Hindlimb muscle (tissue), 1 donor: ENCODE measurements at regions not wholly inside any gene's neighbourhood (a gene's known extent, or its start where the extent isn't known, plus 50 kb on each side); places are given as distances from the start of the nearest gene placed in this dataset.
A peak's percentile ranks its signal among the peaks of the same experiment; 100 is the strongest.
"Not testable (repeated sequence)": the region's sequence is repeated elsewhere in the genome, so short reads cannot be mapped to it uniquely, and the experiment has no call there.

Source experiments
- DNase-seq: peaks from one replicate; pipeline ENCODE4 v3.0.0-alpha.2; 2013

DNA sequence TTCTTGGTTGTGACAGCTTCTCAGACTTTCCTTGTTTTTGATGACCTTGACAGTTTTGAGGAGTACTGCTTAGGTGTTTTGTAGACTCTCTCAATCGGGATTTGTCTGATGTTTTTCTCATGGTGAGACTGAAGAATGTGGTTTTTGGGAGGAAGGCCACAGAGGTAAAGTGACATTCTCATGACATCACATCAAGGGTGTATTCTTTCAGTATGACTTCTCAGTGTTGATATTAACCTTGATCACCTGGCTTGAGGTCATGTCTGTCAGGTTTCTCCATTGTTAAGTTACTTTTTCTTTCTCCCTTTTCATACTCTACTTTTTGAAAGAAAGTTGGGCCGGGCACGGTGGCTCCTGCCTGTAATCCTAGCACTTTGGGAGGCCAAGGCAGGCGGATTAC, 269.9 kb downstream of the ZNF37A start:
- DNase-seq, result not testable (repeated sequence)

DNA sequence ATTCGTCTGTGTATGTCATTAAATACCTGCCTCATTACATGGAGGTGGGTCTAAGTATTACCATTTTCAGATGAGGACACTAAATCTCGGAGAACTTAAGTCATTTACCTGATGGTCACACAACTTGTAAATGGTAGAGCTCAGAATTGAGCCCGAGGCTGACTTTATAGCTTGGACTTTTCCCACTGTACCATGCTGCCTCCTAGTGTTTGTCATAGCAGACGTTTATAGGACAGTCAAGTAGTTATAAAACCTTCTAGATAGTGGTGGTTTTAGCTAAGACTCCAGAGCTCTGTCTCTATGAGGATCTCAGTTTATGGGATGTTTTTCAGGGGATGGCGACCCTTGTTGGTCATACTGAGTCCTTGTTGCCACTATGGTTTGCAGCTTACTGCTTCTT, 271.8 kb downstream of the ZNF37A start:
- DNase-seq, result peak; percentile 11

DNA sequence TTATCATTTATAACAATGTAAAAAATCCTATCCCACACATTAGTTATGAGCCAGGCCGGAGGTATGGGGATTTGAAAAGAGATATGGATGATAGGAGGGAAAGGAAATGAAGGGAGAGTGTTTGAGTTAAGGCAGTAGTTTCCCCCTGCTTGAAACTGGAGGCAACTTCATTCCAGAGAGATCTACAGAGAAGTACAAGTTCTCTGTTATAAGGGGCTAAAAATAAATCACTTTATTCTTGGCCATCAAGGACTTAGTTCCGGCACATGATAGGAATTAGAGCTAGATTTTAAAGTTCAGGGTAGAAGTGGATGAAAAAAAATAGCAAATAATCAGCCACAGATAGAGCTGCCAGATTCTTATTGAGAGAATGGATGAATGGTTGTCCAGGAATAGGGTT, 289.7 kb downstream of the ZNF37A start:
- DNase-seq, result not testable (repeated sequence)

DNA sequence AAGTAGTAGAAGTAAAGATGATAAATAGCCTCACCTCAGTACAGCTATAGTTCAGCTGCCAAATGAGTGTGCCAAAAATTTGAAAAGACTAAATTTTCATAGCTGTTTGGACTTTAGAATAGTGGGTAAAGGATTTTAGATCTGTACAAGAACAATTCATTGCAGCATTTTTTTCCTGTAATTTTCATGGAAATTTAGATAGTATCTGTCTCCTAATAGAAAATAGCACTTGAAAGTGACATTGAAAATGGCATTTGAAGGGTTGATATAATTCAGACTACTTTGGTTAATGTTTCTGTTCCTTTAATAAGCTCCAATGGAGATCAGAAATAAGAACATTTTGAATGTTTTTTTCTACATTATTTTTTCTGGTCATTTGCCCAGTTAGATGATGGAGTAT, 292.7 kb downstream of the ZNF37A start:
- not testable (repeated sequence) for DNase-seq

DNA sequence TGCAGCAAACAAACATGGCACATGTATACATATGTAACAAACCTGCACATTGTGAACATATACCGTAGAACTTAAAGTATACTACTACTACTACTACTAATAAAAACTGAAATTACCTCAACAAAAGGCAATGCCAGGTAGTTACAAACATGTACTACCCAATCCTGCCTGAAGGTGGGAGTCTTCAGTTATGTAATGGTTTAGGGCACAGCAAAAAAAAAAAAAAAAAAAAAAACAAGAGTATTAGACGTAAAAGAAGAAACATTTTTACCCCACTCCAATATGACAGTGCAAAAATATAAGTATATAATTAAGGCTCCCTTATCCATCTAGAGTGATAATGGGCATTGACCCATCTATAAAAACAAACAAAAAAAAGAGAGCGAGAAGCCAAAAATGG, 296.6 kb downstream of the ZNF37A start:
- not testable (repeated sequence) for DNase-seq

DNA sequence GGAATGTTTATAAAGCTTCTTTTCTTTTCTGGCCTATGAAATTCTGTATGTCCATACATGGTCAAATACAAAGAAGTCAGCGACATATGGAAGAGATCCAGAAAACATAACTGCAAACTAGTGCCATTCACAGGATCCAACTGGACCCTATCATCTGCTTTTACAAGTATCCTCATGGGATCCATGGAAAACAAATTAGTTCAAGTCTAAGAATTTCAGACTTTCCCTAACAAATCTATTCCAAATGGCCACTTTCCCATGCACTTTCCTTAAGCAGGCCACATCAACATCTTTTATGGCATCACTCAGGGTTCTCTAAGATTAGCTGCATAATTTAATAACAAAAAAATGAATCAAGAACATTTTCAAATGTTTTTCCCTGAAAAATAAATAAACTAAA, 301.3 kb downstream of the ZNF37A start:
- DNase-seq, result not testable (repeated sequence)

DNA sequence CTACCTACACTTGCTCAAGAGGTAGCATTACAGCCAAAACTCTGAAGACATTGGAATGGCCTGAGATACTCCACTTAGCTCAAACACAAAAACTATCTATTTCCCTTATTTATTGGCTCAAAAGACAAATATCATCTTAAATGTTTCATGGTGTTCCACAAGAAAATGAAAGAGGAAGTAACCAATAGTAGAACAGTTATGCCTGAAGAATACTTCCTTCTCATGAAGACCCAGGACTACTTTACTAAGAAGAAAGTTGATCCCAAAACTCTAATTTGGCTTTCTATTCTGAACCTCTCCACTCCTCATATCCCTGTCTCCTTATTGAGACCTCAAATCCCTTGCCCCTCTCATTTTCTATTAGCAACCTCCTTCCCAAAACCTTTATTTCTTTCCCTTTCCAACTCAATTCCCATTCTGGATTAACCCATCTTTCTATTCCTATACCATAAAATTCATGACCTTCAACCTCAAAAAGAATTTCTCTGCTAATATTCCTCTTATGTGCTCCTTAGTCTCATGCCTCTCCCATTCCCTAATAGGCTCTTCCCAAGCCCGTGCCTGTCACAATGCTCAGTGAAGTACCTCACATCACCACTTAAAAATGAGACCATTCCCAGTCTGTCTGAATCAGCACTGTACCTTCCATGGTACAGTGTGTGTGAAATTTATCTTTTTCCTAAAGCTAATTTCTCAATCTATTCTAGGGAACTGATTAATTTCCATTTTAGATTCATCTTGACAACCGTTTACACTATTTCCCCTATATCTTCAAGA, 302.2 kb downstream of the ZNF37A start:
- DNase-seq, result not testable (repeated sequence)

DNA sequence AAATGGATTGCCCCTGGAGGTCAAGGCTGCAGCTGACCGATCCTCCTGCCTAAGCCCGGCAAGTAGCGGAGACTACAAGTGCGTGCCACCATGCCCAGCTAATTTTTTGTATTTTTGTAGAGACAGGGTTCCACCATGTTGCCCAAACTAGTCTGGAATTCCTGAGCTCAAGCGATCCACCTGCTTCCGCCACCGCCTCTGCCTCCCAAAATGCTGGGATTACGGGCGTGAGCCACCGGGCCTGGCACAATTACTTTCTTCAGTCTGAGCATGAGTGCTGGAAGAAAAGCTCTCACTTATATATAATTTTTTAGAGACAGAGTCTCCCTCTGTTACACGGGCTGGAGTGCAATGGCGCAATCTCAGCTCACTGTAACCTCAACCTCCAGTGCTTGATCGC, 307.4 kb downstream of the ZNF37A start:
- not testable (repeated sequence) for DNase-seq

DNA sequence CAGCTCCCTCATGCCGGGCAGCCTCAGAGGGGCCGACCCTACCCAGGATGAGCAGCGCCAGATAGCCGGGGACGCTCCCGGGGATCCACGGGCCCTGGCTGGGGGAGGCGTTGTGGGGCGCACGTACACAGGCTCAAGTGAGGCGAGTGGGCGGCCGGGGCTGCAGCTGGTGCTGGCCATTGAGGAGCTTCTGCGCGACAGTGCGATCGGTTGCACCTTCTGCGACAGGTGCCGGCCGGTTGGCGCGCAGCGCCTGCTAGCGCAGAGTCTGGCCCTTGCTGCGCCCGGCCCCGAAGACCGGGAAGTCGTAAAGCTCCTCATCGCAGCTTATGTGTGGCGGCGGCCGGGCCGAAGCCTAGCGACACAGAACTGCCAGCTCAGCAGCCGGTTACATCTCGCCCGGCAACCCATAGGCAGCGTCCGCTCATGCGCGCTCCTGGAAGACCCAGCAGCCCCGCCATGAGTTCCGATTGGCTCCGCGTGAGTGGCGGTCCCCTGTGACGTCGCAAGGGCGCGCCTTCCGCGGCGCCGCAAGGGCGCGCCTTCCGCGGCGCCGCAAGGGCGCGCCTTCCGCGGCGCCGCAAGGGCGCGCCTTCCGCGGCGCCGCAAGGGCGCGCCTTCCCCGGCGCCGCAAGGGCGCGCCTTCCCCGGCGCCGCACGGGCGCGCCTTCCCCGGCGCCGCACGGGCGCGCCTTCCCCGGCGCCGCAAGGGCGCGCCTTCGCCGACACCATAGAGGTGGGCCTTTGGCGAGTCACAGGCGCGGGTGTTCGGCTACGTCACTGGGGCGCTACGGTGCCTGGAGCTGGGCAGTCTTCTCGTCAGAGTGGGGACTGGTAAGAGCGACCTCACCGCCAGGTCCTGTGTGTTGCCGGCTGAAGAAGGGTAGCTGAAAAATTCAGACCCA, 308.6 kb downstream of the ZNF37A start:
- DNase-seq, result peak; percentile 95

DNA sequence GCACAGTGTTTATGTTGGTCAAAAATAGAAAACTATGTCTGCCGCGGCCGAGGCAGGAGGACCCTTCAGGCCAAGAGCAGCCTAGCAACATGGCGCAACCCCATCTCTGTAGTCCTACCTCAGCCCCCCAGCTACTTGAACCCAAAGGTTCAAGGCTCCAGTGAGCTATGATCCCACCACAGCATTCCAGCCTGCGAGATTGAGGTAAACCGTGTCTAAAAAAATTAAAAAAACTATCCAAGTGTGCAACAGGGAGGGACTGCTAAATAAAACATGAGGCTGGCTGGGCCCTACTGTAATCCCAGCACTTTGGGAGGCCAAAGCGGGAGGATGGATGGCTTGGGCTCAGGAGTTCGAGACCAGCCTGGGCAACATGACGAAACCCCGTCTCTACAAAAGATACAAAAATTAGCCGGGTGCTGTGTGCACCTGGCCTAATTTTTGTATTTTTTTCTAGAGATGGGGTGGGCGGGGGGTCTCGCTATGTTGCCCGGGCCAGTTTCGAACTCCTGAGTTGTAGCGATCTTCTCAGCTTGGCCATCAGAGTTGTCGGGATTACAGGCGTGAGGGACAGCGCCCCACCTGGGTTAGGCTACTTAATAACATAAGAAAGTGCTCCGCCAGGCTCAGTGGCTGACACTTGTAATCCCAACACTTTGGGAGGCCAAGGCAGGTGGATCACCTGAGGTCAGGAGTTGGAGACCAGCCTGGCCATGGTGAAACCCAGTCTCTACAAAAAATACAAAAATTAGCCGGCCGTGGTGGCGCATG, 309.4 kb downstream of the ZNF37A start:
- DNase-seq, result peak; percentile 25

DNA sequence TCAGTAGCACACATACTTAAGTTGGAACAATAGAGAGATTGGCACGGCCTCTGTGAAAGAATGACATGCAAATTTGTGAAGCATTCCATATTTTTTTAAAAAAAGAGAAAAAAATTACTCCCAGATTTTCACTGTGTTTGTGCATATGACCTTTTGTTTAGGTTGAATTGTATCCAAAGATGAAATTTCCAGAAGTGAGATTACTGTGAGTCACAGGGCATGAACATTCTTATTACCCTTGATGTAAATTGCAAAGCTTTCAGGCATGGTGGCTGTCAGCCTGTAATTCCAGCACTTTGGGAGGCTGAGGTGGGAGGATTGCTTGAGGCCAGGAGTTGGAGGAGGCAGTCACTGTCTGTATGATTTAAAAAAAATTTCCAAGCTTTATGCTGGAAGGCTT, 329.5 kb downstream of the ZNF37A start:
- not testable (repeated sequence) for DNase-seq

DNA sequence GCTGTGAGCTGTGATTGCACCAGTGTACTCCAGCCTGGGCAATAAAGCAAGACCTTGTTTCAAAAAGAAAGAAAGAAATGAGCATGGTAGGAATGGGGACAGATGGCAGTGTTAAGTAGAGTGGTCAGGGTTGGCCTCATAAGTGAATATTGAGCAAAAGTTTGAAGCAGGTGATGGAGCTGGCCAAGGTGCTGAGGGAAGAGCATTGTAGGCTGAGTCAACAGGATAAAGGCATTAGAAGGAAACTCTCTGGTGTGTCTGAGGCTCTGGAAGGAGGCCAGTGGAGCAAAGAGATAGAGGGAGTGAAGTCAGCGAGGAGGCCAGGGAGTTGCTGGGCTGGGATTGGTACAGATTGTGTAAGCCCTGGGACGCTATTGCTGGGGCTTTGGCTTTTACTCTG, 336.1 kb downstream of the ZNF37A start:
- not testable (repeated sequence) for DNase-seq

DNA sequence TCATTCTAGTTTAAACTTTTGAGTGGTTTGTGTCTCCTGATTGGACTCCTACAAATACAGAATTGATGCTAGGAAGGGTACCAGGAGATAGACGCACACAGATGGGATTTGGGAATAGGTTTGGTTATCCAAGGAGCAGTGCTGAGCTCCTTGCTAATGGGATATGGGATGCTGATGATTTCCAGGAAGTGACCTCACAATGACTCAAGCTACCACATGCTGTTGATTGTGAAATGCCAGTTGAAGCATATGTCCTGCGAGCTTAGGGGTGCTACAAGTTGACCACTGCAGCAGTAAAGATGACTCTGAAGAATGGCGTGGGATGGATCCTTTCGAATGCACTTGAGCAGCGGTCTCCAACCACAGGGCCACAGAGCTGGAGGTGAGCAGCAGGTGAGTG, 343.2 kb downstream of the ZNF37A start:
- not testable (repeated sequence) for DNase-seq

DNA sequence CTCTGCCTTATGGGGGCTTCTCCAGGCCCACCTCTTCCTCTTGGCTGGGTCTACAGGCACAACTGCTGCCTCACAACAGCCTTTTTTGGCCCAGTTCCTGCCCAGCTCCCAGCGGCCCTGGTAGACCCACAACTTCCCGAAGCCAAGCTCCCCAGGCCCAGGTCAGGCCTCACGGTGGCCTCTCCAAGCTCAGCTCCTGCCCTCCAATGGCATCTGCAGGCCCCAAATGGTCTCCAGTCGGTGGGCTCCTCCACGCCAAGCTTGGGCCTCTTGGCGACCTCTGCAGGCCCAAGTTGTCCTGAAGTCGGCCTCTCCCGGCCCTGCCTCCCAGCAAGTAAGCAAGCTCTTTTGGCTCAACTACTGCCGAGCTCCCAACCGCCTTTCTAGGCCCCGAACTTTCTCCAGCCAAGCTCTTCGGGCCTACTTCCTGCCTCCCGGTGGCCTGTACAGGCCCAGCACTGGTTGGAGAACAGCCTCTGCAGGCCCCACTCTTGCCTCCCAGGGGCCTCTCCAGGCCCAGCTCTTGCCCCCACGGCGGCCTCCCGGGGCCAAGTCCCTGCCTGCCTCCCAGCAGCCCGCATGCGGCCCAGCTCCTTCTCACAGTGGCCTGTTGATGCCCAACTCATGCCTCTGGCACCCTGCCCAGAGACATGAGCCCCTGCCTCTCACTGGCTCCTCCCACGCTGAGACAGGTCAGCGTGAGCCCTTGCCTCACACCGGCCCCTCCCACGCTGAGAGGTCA, 354.6 kb downstream of the ZNF37A start:
- DNase-seq, result not testable (repeated sequence)

DNA sequence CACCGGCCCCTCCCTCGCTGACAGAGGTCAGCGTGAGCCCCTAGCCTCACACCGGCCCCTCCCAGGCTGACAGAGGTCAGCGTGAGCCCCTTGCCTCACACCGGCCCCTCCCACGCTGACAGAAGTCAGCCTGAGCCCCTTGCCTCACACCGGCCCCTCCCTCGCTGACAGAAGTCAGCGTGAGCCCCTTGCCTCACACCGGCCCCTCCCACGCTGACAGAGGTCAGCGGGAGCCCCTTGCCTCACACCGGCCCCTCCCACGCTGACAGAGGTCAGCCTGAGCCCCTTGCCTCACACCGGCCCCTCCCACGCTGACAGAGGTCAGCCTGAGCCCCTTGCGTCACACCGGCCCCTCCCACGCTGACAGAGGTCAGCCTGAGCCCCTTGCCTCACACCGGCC, 355.5 kb downstream of the ZNF37A start:
- not testable (repeated sequence) for DNase-seq

DNA sequence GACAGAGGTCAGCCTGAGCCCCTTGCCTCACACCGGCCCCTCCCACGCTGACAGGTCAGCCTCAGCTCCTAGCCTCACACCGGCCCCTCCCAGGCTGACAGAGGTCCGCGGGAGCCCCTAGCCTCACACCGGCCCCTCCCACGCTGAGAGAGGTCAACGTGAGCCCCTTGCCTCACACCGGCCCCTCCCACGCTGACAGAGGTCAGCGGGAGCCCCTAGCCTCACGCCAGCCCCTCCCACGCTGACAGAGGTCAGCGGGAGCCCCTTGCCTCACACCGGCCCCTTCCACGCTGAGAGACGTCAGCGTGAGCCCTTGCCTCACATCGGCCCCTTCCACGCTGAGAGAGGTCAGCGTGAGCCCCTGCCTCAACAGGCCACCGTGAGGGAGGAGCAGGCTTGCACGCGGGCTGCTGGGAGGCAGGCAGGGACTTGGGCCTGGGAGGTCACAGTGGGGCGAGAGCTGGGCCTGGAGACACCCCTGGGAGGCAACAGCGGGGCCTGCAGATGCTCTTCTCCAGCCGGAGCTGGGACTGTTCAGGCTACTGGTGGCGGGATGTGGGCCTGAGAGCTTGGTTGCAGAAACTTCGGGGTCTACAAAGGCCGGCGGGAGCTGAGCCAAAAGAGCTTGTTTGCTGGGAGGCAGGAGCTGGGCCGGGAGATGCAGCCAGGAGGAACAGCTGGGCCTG, 356.4 kb downstream of the ZNF37A start:
- not testable (repeated sequence) for DNase-seq

DNA sequence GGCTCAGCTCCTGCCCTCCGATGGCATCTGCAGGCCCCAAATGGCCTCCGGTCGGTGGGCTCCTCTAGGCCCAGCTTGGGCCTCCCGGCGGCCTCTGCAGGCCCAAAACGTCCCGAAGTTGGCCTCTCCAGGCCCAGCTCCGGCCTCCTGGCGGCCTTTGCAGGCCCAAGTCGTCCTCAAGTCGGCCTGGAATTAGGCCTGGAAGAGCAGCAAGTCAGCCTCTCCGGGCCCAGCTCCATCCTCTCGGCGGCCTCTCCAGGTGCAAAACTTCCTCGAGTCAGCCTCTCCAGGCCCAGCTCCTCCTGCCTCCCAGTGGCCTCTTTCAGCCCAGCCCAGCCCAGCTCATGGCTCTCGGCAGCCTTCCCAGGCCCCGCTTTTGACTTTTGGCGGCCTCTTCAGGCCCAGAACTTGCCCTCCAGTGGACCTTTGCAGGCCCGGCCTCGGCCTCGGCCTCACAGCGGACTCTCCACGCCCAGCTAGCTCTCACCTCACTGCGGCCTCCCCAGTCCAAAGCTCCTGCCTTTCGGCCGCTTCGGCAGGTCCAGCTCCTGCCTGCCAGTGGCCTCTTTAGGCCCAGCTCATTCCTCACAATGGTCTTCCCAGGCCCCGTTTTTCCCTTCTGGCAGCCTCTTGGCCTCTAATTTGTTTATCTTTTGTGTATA, 357.3 kb downstream of the ZNF37A start:
- DNase-seq, result not testable (repeated sequence)
